ENCODE measurements at regions not wholly inside any gene's neighbourhood (a gene's known extent, or its start where the extent isn't known, plus 50 kb on each side); places are given as distances from the start of the nearest gene placed in this dataset.

- DNase-seq (ENCODE audit: low read depth in 1 of 2, low spot score in 1 of 2): no peak
These were observed 272.8 kb downstream of the KCNS3 start for GRCh38 chr2:18151237-18151636.

- DNase-seq (ENCODE audit: low read depth in 1 of 2, low spot score in 1 of 2): no peak
These were observed 271.3 kb downstream of the KCNS3 start for GRCh38 chr2:18149660-18150246.

- no peak for DNase-seq (ENCODE audit: low read depth in 1 of 2, low spot score in 1 of 2)
These were observed 258.5 kb downstream of the KCNS3 start for GRCh38 chr2:18136881-18137475.

DNA sequence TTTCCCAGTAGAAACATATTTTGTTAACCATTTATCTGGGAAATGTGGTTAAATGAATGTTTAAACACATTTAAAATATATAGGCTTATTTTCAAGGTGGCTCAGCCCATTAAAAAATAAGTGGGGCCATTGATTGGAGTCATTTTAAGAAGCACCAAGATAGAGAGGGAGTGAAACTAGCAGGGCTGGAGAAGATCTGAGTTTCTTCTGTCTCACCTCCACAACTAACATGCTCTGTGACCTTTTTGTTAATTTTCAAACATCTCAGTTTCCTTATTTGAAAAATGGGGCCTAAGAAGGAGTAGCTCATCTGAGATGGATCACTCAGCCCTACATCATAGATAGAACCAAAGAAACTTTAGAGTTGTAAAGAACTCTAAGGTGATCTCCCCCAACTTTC lies 254.8 kb downstream of the KCNS3 start:
- no peak for DNase-seq (ENCODE audit: low read depth in 1 of 2, low spot score in 1 of 2)

- DNase-seq (ENCODE audit: low read depth in 1 of 2, low spot score in 1 of 2): no peak
These were observed 254.2 kb downstream of the KCNS3 start for GRCh38 chr2:18132697-18133096.

DNA sequence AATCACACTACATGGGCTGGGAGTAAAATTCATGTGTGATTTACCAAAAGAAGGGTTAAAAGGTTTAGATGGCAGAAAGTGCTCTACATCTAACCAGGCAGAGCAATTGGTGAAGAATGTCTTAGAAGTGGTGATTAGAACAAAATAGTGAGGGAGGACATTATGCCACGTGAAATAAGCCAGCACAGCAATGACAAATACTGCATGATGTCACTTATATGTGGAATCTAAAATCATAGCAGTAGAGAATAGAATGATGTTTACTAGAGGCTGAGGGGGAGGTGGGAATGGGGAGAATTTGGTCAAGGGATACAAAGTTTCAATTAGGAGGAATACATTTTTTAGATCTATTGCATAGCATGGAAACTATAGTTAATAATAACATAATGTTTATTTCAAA lies 253.3 kb downstream of the KCNS3 start:
- DNase-seq (ENCODE audit: low read depth in 1 of 2, low spot score in 1 of 2): no peak

GRCh38 chr2:18129348-18129747 lies 250.9 kb downstream of the KCNS3 start:
- no peak for DNase-seq (ENCODE audit: low read depth in 1 of 2, low spot score in 1 of 2)

DNA sequence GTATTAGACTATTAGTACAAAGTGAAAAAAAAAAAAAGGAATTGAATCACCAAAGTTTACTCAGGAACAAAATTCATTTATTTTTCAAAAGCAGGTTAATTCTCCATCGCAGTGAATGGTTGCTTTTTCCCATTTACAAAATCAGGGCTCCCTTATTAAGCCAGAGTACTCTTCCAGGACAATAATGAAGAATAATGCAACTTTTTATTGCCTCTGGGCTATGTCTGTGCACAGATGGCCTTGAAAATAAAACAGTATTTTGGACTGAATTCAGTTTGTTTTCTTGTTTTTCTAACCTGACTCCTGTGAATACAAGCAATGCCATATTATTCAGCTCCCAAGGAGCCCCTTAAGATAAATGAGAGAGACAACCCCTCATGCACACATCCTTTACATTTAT lies 246.8 kb downstream of the KCNS3 start:
- DNase-seq (ENCODE audit: low read depth in 1 of 2, low spot score in 1 of 2): no peak

GRCh38 chr2:18124116-18124835 lies 245.8 kb downstream of the KCNS3 start:
- DNase-seq (ENCODE audit: low read depth in 1 of 2, low spot score in 1 of 2): no peak

DNA sequence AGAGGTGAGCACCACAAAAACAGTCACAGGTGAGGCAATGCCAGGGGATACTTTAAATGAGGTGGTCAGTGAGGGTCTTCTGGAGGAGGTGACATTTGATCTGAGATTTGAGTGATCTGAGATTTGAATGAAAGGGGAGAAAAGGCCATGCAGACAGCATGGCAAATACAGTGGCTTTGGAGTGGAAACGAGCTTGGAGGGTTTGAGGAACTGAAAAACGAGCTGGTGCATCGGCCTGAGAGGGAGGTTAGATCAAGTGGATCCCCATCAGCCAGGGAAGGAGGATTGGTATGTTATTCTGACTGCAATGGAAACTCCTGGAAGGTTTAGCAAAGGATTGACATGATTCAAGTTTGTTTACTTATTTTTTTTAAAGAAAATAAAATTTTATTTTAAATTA lies 245.1 kb downstream of the KCNS3 start:
- no peak for DNase-seq (ENCODE audit: low read depth in 1 of 2, low spot score in 1 of 2)

DNA sequence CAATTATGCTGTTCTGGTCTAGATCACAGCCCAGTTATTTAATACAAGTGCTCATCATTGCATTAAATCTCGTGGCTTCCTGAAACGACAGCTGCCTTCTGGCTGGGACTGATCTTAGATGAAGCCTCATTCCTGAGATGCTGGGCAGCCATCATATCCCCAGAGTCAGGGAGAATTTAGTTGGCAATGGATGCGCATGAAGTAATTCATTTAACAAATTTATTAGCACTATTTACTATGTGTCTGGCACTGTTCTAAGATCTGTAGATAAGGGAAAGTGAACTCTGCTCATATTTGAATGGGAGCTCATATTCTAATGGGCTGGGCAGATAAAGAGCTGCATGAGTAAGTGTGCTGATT lies 244.7 kb downstream of the KCNS3 start:
- DNase-seq (ENCODE audit: low read depth in 1 of 2, low spot score in 1 of 2): no peak

DNA sequence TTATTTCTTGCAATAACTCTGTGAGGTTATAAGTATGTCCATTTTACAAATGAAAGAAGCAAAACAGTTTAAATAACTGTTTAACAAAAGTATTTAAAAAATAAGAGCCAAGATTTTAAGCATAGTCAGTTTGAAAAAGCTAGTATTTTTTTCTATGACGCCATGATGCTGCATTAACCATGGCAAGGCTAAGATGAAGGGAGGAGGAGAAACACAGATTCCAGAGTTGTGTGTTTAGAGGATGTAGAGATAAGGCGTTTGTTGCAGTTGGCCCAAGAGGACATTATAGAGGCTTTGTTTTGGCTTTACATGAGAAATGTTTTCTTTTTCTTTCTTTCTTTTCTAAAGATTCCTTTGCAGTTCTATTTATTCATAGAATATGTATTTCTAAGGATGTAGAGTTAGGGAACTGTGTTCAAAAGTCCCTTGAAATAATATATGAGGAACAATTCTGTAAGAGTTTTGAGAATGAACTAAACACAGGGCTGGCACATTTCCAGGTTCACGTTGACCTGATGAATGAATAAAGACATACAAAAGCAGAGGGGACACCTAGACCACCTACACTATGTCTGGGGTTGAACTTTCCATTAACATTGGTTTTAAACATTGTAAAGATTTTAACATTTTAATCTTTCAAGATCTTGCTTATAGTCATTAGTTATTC lies 244.2 kb downstream of the KCNS3 start:
- no peak for DNase-seq (ENCODE audit: low read depth in 1 of 2, low spot score in 1 of 2)

DNA sequence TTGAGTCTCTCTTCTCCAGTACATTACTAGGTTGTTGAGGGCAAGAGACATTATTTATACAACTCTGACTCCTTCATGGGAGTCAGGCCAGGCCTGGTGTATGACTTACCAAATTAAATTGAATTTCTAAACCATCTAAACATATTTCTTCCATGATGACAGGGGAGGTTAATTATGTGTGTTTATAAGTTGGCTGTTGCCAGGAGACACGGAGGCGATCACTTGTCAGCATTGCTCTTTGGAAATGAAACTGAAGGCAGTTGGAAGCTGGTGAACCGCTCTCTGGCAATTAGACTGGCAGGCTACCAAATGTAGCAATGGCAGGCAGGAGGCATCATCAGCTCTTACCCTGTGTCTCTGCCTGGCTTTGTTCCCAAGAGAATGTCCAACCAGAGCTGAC lies 241.4 kb downstream of the KCNS3 start:
- no peak for DNase-seq (ENCODE audit: low read depth in 1 of 2, low spot score in 1 of 2)

GRCh38 chr2:18118703-18119102 lies 240.2 kb downstream of the KCNS3 start:
- no peak for DNase-seq (ENCODE audit: low read depth in 1 of 2, low spot score in 1 of 2)

GRCh38 chr2:18117592-18117991 lies 239.1 kb downstream of the KCNS3 start:
- DNase-seq (ENCODE audit: low read depth in 1 of 2, low spot score in 1 of 2): no peak

GRCh38 chr2:18110222-18110621 lies 231.8 kb downstream of the KCNS3 start:
- no peak for DNase-seq (ENCODE audit: low read depth in 1 of 2, low spot score in 1 of 2)

DNA sequence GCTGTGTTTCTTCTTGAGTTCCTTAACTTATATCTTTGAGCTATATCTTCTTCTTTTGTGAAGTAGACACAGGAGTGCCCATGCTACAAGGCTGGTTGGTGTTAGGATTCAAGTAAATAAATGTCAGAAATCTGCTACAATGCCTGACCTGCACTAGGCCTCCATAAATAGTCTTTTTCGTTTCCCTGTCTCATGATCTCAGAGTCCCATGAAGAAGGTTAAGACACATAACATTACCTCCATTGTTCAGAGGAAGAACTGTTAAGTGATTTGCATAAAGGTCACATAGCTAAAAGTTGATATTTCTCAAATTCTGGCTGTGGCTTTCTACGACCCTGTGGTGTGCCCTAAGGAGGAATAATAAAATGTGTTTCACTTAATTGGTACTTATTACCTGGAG lies 228.4 kb downstream of the KCNS3 start:
- no peak for DNase-seq (ENCODE audit: low read depth in 1 of 2, low spot score in 1 of 2)

- DNase-seq (ENCODE audit: low read depth in 1 of 2, low spot score in 1 of 2): no peak
These were observed 227.5 kb downstream of the KCNS3 start for GRCh38 chr2:18105929-18106328.

GRCh38 chr2:18104595-18105224 lies 226.2 kb downstream of the KCNS3 start:
- no peak for DNase-seq (ENCODE audit: low read depth in 1 of 2, low spot score in 1 of 2)

DNA sequence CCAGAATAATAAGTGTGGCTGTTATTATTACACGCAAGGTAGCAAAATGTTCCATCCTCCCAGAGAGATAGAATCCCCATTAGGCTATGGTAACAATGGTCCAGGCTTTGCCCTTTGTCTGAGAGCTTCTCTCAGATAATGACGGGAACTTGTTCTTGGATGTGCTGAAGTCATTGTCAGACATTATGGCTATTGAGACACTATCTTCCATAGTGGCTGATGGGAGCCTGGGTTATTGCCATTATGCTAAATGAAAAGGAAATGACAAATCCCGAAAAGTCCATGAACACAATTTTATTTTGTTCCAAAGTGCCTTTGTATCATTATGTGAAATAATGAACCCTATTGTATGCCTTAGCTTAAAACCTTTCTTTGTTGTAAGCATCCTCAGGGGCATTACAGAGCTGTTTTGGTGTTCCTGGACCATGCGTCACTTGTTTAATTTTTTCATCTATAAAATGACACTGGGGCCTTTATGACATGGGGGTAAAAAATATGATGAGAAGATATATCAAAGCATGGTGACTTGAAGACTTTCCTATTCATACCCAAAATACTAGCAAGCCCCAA lies 218.5 kb downstream of the KCNS3 start:
- DNase-seq (ENCODE audit: low read depth in 1 of 2, low spot score in 1 of 2): no peak

- no peak for DNase-seq (ENCODE audit: low read depth in 1 of 2, low spot score in 1 of 2)
These were observed 215.8 kb downstream of the KCNS3 start for GRCh38 chr2:18094277-18094676.

GRCh38 chr2:18093196-18093595 lies 214.7 kb downstream of the KCNS3 start:
- no peak for DNase-seq (ENCODE audit: low read depth in 1 of 2, low spot score in 1 of 2)

Measured in activated T-helper 1 cell treated with anti-CD3 and anti-CD28 coated beads, Interleukin-2, amount 50 U/mL, for 16 hours (primary cell).